WERI-Rb-1 (cell line): ENCODE measurements at regions not wholly inside any gene's neighbourhood (a gene's known extent, or its start where the extent isn't known, plus 50 kb on each side); places are given as distances from the start of the nearest gene placed in this dataset.
"Not testable (repeated sequence)": the region's sequence is repeated elsewhere in the genome, so short reads cannot be mapped to it uniquely, and the experiment has no call there.

Source experiments
- DNase-seq: peaks from one replicate; pipeline ENCODE4 v3.0.0-alpha.2; 2020
- H3K27ac ChIP-seq: fragments of 250-450 bp; sonication (Bioruptor Pico); 2 replicates; pipeline ENCODE4 v1.5.1; 2020; ENCODE audit warnings: mild to moderate bottlenecking, moderate library complexity
- H3K27me3 ChIP-seq: fragments of 250-450 bp; sonication (Bioruptor Pico); 2 replicates; pipeline ENCODE4 v1.5.1; 2021; ENCODE audit warnings: mild to moderate bottlenecking, low read depth, moderate library complexity; ENCODE audit not compliant: insufficient read depth, severe bottlenecking
- H3K36me3 ChIP-seq: fragments of 250-450 bp; sonication (Bioruptor Pico); 2 replicates; pipeline ENCODE4 v1.5.1; 2020; ENCODE audit warnings: mild to moderate bottlenecking, moderate library complexity
- H3K4me3 ChIP-seq: 2 replicates; pipeline ENCODE4 v1.5.1; 2011; ENCODE audit warnings: low read depth, mild to moderate bottlenecking, control low read depth, low read length
- H3K9me3 ChIP-seq: fragments of 250-450 bp; sonication (Bioruptor Pico); 2 replicates; pipeline ENCODE4 v1.5.1; 2021; ENCODE audit warnings: mild to moderate bottlenecking, moderate library complexity; ENCODE audit not compliant: severe bottlenecking
- CTCF ChIP-seq: IDR thresholded peaks from 2 replicates; pipeline ENCODE4 v1.5.1; 2011; ENCODE audit warnings: low read depth, mild to moderate bottlenecking, control low read depth, inconsistent platforms, low read length

- no peaks in the 10 kb centered on the region for H3K27me3 ChIP-seq
- no peaks in the 10 kb centered on the region for H3K9me3 ChIP-seq
- no peaks in the 10 kb centered on the region for H3K36me3 ChIP-seq
- no peak overlapping the region for H3K27ac ChIP-seq
- TF ChIP-seq CTCF = no peak
- DNase-seq = no peak
- H3K4me3 ChIP-seq = no peak overlapping the region
These were observed 197.5 kb upstream of the SEMA6A start for GRCh38 chr5:116772152-116772501.

GRCh38 chr5:116771466-116772151 lies 197.0 kb upstream of the SEMA6A start:
- no peak for DNase-seq
- Histone ChIP-seq H3K36me3 (no peaks in the 10 kb centered on the region), H3K9me3 (no peaks in the 10 kb centered on the region), H3K4me3 (no peak overlapping the region), H3K27ac (no peak overlapping the region), H3K27me3 (no peaks in the 10 kb centered on the region)
- no peak for TF ChIP-seq CTCF

GRCh38 chr5:116769953-116770352 lies 195.3 kb upstream of the SEMA6A start:
- not testable (repeated sequence) for H3K9me3 ChIP-seq, H3K36me3 ChIP-seq, H3K27me3 ChIP-seq, H3K4me3 ChIP-seq, DNase-seq, H3K27ac ChIP-seq

GRCh38 chr5:116769470-116769869 lies 194.8 kb upstream of the SEMA6A start:
- H3K27me3 ChIP-seq = no peaks in the 10 kb centered on the region
- H3K4me3 ChIP-seq = no peak overlapping the region
- H3K36me3 ChIP-seq = no peaks in the 10 kb centered on the region
- no peak overlapping the region for H3K27ac ChIP-seq
- H3K9me3 ChIP-seq = no peaks in the 10 kb centered on the region
- no peak for DNase-seq
- TF ChIP-seq CTCF = no peak

GRCh38 chr5:116766470-116766947 lies 191.9 kb upstream of the SEMA6A start:
- H3K27me3 ChIP-seq = no peaks in the 10 kb centered on the region
- H3K27ac ChIP-seq = no peak overlapping the region
- no peak for DNase-seq
- H3K36me3 ChIP-seq = no peaks in the 10 kb centered on the region
- H3K4me3 ChIP-seq = no peak overlapping the region
- no peaks in the 10 kb centered on the region for H3K9me3 ChIP-seq
- no peak for TF ChIP-seq CTCF

GRCh38 chr5:116765441-116765840 lies 190.8 kb upstream of the SEMA6A start:
- Histone ChIP-seq H3K4me3 (no peak overlapping the region), H3K9me3 (no peaks in the 10 kb centered on the region), H3K36me3 (no peaks in the 10 kb centered on the region), H3K27me3 (no peaks in the 10 kb centered on the region), H3K27ac (no peak overlapping the region)
- TF ChIP-seq CTCF = no peak
- no peak for DNase-seq
